GM23338 (cell line): ENCODE measurements at regions not wholly inside any gene's neighbourhood (a gene's known extent, or its start where the extent isn't known, plus 50 kb on each side); places are given as distances from the start of the nearest gene placed in this dataset.

ENCODE experiments used
- ATAC-seq: fragments of 200-7000 bp; cut with Tn5 transposase; 3 replicates; pipeline ENCODE4 v1.9.1; 2020
- DNase-seq: peaks from one replicate; pipeline ENCODE4 v3.0.0-alpha.2; 2015; ENCODE audit warnings: low spot score
- H2AFZ ChIP-seq: fragments of 200-600 bp; sonication (generic); 2 replicates; pipeline ENCODE4 v1.8.0; 2016; ENCODE audit warnings: antibody characterized with exemption, mild to moderate bottlenecking, moderate library complexity
- H3F3A ChIP-seq: fragments of 200-600 bp; sonication (generic); replicated peaks from 2 replicates; pipeline ENCODE4 v1.8.0; 2017; ENCODE audit warnings: antibody characterized with exemption, mixed run types, low read depth
- H3K27ac ChIP-seq: fragments of 200-600 bp; sonication (generic); 2 replicates; pipeline ENCODE4 v1.6.1; 2016; ENCODE audit warnings: low read depth
- H3K27me3 ChIP-seq: fragments of 200-600 bp; sonication (generic); 2 replicates; pipeline ENCODE4 v1.8.0; 2016; ENCODE audit warnings: mild to moderate bottlenecking, mixed run types, moderate library complexity; ENCODE audit not compliant: insufficient read depth
- H3K36me3 ChIP-seq: fragments of 200-600 bp; sonication (generic); 2 replicates; pipeline ENCODE4 v1.8.0; 2016; ENCODE audit warnings: mild to moderate bottlenecking; ENCODE audit not compliant: insufficient read depth
- H3K4me1 ChIP-seq: fragments of 200-600 bp; sonication (generic); 2 replicates; pipeline ENCODE4 v1.8.0; 2016; ENCODE audit warnings: mild to moderate bottlenecking, moderate library complexity; ENCODE audit not compliant: insufficient read depth
- H3K4me2 ChIP-seq: fragments of 200-600 bp; sonication (generic); 2 replicates; pipeline ENCODE4 v1.7.1; 2017; ENCODE audit warnings: mixed run types
- H3K4me3 ChIP-seq: fragments of 200-600 bp; sonication (generic); 2 replicates; pipeline ENCODE4 v1.6.1; 2016; ENCODE audit warnings: mixed run types
- H3K79me2 ChIP-seq: fragments of 200-600 bp; sonication (generic); replicated peaks from 2 replicates; pipeline ENCODE4 v1.8.0; 2017; ENCODE audit warnings: mild to moderate bottlenecking; ENCODE audit not compliant: insufficient read depth
- H3K9me2 ChIP-seq: fragments of 200-600 bp; sonication (generic); 2 replicates; pipeline ENCODE4 v1.8.0; 2017; ENCODE audit not compliant: insufficient read depth
- H4K20me1 ChIP-seq: fragments of 200-600 bp; sonication (generic); replicated peaks from 2 replicates; pipeline ENCODE4 v1.8.0; 2017; ENCODE audit warnings: mild to moderate bottlenecking; ENCODE audit not compliant: insufficient read depth
- H3K27ac Mint-ChIP-seq: 2 replicates; pipeline ENCODE4 v1.8.0; 2020; ENCODE audit warnings: inconsistent platforms, mild to moderate bottlenecking, moderate library complexity, mixed read lengths
- H3K27me3 Mint-ChIP-seq: 3 replicates; pipeline ENCODE4 v1.8.0; 2022; ENCODE audit warnings: low read depth, mild to moderate bottlenecking, moderate library complexity, mixed read lengths, inconsistent platforms; ENCODE audit not compliant: insufficient read depth, poor library complexity
- H3K36me3 Mint-ChIP-seq: 3 replicates; pipeline ENCODE4 v1.8.0; 2021; ENCODE audit warnings: low read depth, mild to moderate bottlenecking, inconsistent platforms, moderate library complexity, mixed read lengths
- H3K4me1 Mint-ChIP-seq: 3 replicates; pipeline ENCODE4 v1.8.0; 2020; ENCODE audit warnings: mild to moderate bottlenecking, inconsistent platforms, mixed read lengths
- H3K4me3 Mint-ChIP-seq: 3 replicates; pipeline ENCODE4 v1.8.0; 2021; ENCODE audit warnings: moderate library complexity, mild to moderate bottlenecking, inconsistent platforms, mixed read lengths
- H3K9me3 Mint-ChIP-seq: 3 replicates; pipeline ENCODE4 v1.8.0; 2020; ENCODE audit warnings: moderate library complexity, mild to moderate bottlenecking, inconsistent platforms, mixed read lengths
- CREB1 ChIP-seq: fragments of 250-450 bp; sonication (Bioruptor Pico); IDR thresholded peaks from 2 replicates; pipeline ENCODE4 v1.5.0; 2020; ENCODE audit warnings: low read depth, mild to moderate bottlenecking, moderate library complexity
- ETS1 ChIP-seq: IDR thresholded peaks from 2 replicates; pipeline ENCODE4 v1.6.1; 2016; ENCODE audit warnings: antibody characterized with exemption
- NANOG ChIP-seq: IDR thresholded peaks from 2 replicates; pipeline ENCODE4 v1.6.1; 2016; ENCODE audit warnings: antibody characterized with exemption, borderline replicate concordance
- POLR2AphosphoS5 ChIP-seq: IDR thresholded peaks from 2 replicates; pipeline ENCODE4 v1.6.1; 2016; ENCODE audit warnings: antibody characterized with exemption, low read depth
- ZNF114 ChIP-seq: fragments of 250-450 bp; sonication (Bioruptor Pico); IDR thresholded peaks from 2 replicates; pipeline ENCODE4 v1.5.0; 2020; ENCODE audit warnings: mild to moderate bottlenecking, moderate library complexity
- ZNF331 ChIP-seq: fragments of 250-450 bp; sonication (Bioruptor Pico); IDR thresholded peaks from 2 replicates; pipeline ENCODE4 v1.5.0; 2020; ENCODE audit warnings: low read depth, mild to moderate bottlenecking, moderate library complexity
- ZNF462 ChIP-seq: fragments of 250-450 bp; sonication (Bioruptor Pico); IDR thresholded peaks from 2 replicates; pipeline ENCODE4 v1.5.0; 2020; ENCODE audit warnings: mild to moderate bottlenecking, moderate library complexity

- no peak for TF ChIP-seq ETS1
- TF ChIP-seq CREB1 (CRISPR knock-in tag) = no peak
- no peak for TF ChIP-seq POLR2AphosphoS5
These were observed 388.9 kb downstream of the KCNRG start (continued) for GRCh38 chr13:50404116-50404515.

GRCh38 chr13:50404769-50405168 lies 389.5 kb downstream of the KCNRG start:
- Histone ChIP-seq H3K4me3 (no peak overlapping the region), H2AFZ (no peak overlapping the region), H3K36me3 (no peaks in the 10 kb centered on the region; the same call in 1 of the 2 replicates), H3K4me2 (no peak overlapping the region), H3F3A (no peaks in the 10 kb centered on the region), H3K9me2 (peaks cover 15% of the 10 kb centered on the region), H4K20me1 (no peaks in the 10 kb centered on the region), H3K27me3 (no peaks in the 10 kb centered on the region), H3K4me1 (no peaks in the 10 kb centered on the region), H3K79me2 (no peaks in the 10 kb centered on the region), H3K27ac (no peak overlapping the region)
- Mint-ChIP-seq H3K4me1 (no peaks in the 10 kb centered on the region; the same call in 2 of the 3 replicates), H3K36me3 (no peaks in the 10 kb centered on the region; the same call in 2 of the 3 replicates), H3K27me3 (no peaks in the 10 kb centered on the region), H3K27ac (no peak overlapping the region), H3K4me3 (no peak overlapping the region), H3K9me3 (no peaks in the 10 kb centered on the region)
- ATAC-seq (no peak), DNase-seq (no peak)
- TF ChIP-seq ZNF462 (CRISPR knock-in tag) = no peak
- no peak for TF ChIP-seq ETS1
- TF ChIP-seq ZNF114 = no peak
- no peak for TF ChIP-seq NANOG
- TF ChIP-seq ZNF331 (CRISPR knock-in tag) = no peak
- TF ChIP-seq POLR2AphosphoS5 = no peak
